ENCODE measurements at regions not wholly inside any gene's neighbourhood (a gene's known extent, or its start where the extent isn't known, plus 50 kb on each side); places are given as distances from the start of the nearest gene placed in this dataset.

DNA sequence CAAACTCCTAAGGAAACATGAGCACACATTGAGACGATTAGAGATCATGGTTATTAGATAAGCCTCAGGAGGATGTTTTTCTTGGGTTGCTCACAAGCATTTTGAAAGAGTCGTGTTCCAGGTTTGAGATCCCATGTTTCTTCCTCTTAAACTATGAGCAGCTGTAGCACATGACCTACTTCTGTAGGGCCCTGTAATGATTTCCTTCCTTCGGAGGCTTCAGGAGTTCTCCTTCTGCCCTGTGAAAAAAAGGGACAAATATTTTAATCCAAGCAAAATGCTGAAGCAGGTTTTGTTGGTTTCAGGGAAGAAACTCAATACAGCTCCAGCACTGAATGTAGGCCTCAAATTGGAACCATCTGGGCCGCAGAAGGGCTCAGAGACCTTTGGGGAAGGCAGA is 82.6 kb downstream of the POU3F3 start:
- Histone ChIP-seq H3K4me2 (no peak overlapping the region), H3K4me1 (replicated peaks; ENCODE audit: insufficient read depth) (no peaks in the 10 kb centered on the region), H3K4me3 (no peak overlapping the region), H3K27me3 (ENCODE audit: insufficient read depth, low read depth) (peaks cover 96% of the 10 kb centered on the region), H2AFZ (no peak overlapping the region), H3K79me2 (ENCODE audit: low read depth) (no peaks in the 10 kb centered on the region), H3F3A (ENCODE audit: insufficient read depth, low read depth) (no peaks in the 10 kb centered on the region), H3K36me3 (ENCODE audit: low read depth) (no peaks in the 10 kb centered on the region), H4K20me1 (ENCODE audit: insufficient read depth) (no peaks in the 10 kb centered on the region), H3K9me2 (ENCODE audit: insufficient read depth) (no peaks in the 10 kb centered on the region), H3K9me3 (ENCODE audit: insufficient read depth, low read depth) (no peaks in the 10 kb centered on the region), H3K27ac (no peak overlapping the region)
- CTCF ChIA-PET = no interaction called here
- POLR2A ChIA-PET (ENCODE audit: unreplicated experiment) = no interaction called here
- intact Hi-C loops (cut with micrococcal nuclease; ENCODE audit: unreplicated experiment) = no loop called here
- DNase-seq = no peak
- TF ChIP-seq CTCF (conservative IDR thresholded peaks at IDR 0.05) = no peak
- no peak for TF ChIP-seq EZH2 (IDR thresholded peaks at IDR 0.05; ENCODE audit: low read depth)
- no TSS peak for BruUV-seq (replicated peaks)

DNA sequence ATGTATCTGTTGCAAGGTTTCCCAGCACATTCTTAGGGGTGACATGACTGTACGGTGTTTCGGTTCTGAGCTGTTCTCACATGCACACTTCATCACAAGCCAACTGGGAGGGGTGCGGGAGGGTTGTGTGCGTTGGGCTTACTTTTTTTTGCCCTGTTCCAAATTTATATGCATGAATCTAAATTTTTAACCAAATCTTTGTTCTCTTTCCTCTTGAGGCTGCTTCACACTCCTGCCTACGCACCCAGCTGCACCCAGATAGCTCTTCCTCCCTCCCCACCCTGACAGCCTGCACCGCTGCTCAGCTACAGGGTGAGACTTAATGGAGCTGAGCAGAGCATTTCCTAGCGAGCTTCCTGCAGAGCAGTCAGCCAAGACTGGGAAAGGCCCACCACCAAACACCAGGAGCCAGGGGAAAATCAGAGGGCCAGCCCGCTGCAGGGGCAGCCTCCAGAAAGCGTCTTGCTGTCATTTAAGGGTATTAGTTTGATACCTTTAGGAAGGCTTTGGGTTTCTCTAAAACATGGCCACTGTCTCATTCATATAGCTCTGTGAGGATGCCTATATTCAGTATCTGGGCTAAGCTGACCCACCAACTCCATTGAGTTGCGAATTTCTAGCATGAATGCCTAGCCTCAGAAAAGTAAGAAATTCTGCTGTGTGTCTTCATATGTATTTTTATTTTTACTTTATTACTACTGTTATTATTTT is 84.5 kb downstream of the POU3F3 start:
- H3K27ac ChIP-seq = no peak overlapping the region
- BruUV-seq (replicated peaks) = no TSS peak
- H3K79me2 ChIP-seq (ENCODE audit: low read depth) = no peaks in the 10 kb centered on the region
- no peaks in the 10 kb centered on the region for H3K36me3 ChIP-seq (ENCODE audit: low read depth)
- ChIA-PET POLR2A (ENCODE audit: unreplicated experiment) (no interaction called here), CTCF (no interaction called here)
- no peaks in the 10 kb centered on the region for H3K9me3 ChIP-seq (ENCODE audit: insufficient read depth, low read depth)
- DNase-seq = no peak
- intact Hi-C loops (cut with micrococcal nuclease; ENCODE audit: unreplicated experiment) = no loop called here
- no peak for TF ChIP-seq CTCF (conservative IDR thresholded peaks at IDR 0.05)
- H3K9me2 ChIP-seq (ENCODE audit: insufficient read depth) = no peaks in the 10 kb centered on the region
- no peaks in the 10 kb centered on the region for H3F3A ChIP-seq (ENCODE audit: insufficient read depth, low read depth)
- no peak overlapping the region for H2AFZ ChIP-seq
- H3K27me3 ChIP-seq (ENCODE audit: insufficient read depth, low read depth) = peaks cover 89% of the 10 kb centered on the region
- no peak overlapping the region for H3K4me3 ChIP-seq
- H4K20me1 ChIP-seq (ENCODE audit: insufficient read depth) = no peaks in the 10 kb centered on the region
- no peak overlapping the region for H3K4me2 ChIP-seq
- H3K4me1 ChIP-seq (replicated peaks; ENCODE audit: insufficient read depth) = no peaks in the 10 kb centered on the region

- H3K9me3 ChIP-seq (ENCODE audit: insufficient read depth, low read depth) = no peaks in the 10 kb centered on the region
- no peaks in the 10 kb centered on the region for H3F3A ChIP-seq (ENCODE audit: insufficient read depth, low read depth)
- no peaks in the 10 kb centered on the region for H3K4me1 ChIP-seq (replicated peaks; ENCODE audit: insufficient read depth)
- no TSS peak for BruUV-seq (replicated peaks)
- ChIA-PET POLR2A (ENCODE audit: unreplicated experiment) (no interaction called here), CTCF (no interaction called here)
- H2AFZ ChIP-seq = no peak overlapping the region
- H3K36me3 ChIP-seq (ENCODE audit: low read depth) = no peaks in the 10 kb centered on the region
- H3K27ac ChIP-seq = no peak overlapping the region
- no peaks in the 10 kb centered on the region for H3K9me2 ChIP-seq (ENCODE audit: insufficient read depth)
- H4K20me1 ChIP-seq (ENCODE audit: insufficient read depth) = no peaks in the 10 kb centered on the region
- no peak overlapping the region for H3K4me3 ChIP-seq
- peaks cover 84% of the 10 kb centered on the region for H3K27me3 ChIP-seq (ENCODE audit: insufficient read depth, low read depth)
- no peak for DNase-seq
- no peaks in the 10 kb centered on the region for H3K79me2 ChIP-seq (ENCODE audit: low read depth)
- no peak for TF ChIP-seq EZH2 (IDR thresholded peaks at IDR 0.05; ENCODE audit: low read depth)
- no peak for TF ChIP-seq CTCF (conservative IDR thresholded peaks at IDR 0.05)
- H3K4me2 ChIP-seq = no peak overlapping the region
- intact Hi-C loops (cut with micrococcal nuclease; ENCODE audit: unreplicated experiment) = loop anchor here (10.0 kb wide), 1 partner anchor 1775 kb away; no protein-coding TSS in a partner anchor
These were observed 85.8 kb downstream of the POU3F3 start for GRCh38 chr2:104939570-104940217.

All from PC-9 (cell line).